ENCODE measurements at regions not wholly inside any gene's neighbourhood (a gene's known extent, or its start where the extent isn't known, plus 50 kb on each side); places are given as distances from the start of the nearest gene placed in this dataset.

GRCh38 chr5:67426961-67427849 lies 230.6 kb upstream of the CD180 start:
- no peak overlapping the region for H3K27ac ChIP-seq (ENCODE audit: insufficient read depth, low read depth, low read length)

GRCh38 chr5:67425514-67425913 lies 228.9 kb upstream of the CD180 start:
- POLR2A ChIA-PET: no interaction called here

More at GRCh38 chr5:67426961-67427849, 230.6 kb upstream of the CD180 start:
- DNase-seq (ENCODE audit: low read depth, low spot score) (no peak), FAIRE-seq (no peak)
- H3K9me1 ChIP-seq (replicated peaks; ENCODE audit: control insufficient read depth, extremely low read depth, insufficient read depth, low read length): no peaks in the 10 kb centered on the region
- no peaks in the 10 kb centered on the region for H3K79me2 ChIP-seq (ENCODE audit: control insufficient read depth, insufficient read depth, low read length)
- ChIA-PET CTCF (no interaction called here), POLR2A (no interaction called here)
- H3K36me3 ChIP-seq (ENCODE audit: control insufficient read depth in 2 of 2, extremely low read depth in 1 of 2, insufficient read depth in 2 of 2, low read length in 2 of 2): no peaks in the 10 kb centered on the region
- no peak overlapping the region for H2AFZ ChIP-seq (ENCODE audit: low read depth, low read length)
- TF ChIP-seq JUN (IDR thresholded peaks at IDR 0.05; ENCODE audit: borderline replicate concordance, insufficient read depth, insufficient read length, low read depth): no peak
- dilution Hi-C loops (cut with MboI; ENCODE audit: extremely low pct_ligation_motif_present, low sequenced_read_pairs) (no loop called here), intact Hi-C loops (cut with micrococcal nuclease) (no loop called here)
- no TSS peak for BruUV-seq (replicated peaks)
- H3K4me3 ChIP-seq (replicated peaks in 1 of 3; ENCODE audit: insufficient read depth in 1 of 3, low read depth in 1 of 3, low read length in 3 of 3): no peak overlapping the region
- no peaks in the 10 kb centered on the region for H4K20me1 ChIP-seq (replicated peaks; ENCODE audit: control insufficient read depth, extremely low read depth, insufficient read depth, low read length)
- H3K9ac ChIP-seq (replicated peaks; ENCODE audit: extremely low read depth, insufficient read depth, low read length): no peak overlapping the region
- no peaks in the 10 kb centered on the region for H3K4me1 ChIP-seq (ENCODE audit: control insufficient read depth, extremely low read depth, insufficient read depth, low read length)
- no peaks in the 10 kb centered on the region for H3K27me3 ChIP-seq (ENCODE audit: control insufficient read depth in 2 of 2, insufficient read depth in 2 of 2, low read length in 2 of 2)
- H3K9me3 ChIP-seq (replicated peaks; ENCODE audit: control insufficient read depth, insufficient read depth, low read length): no peaks in the 10 kb centered on the region
- H3K4me2 ChIP-seq (ENCODE audit: insufficient read depth, low read length): no peak overlapping the region

More at GRCh38 chr5:67425514-67425913, 228.9 kb upstream of the CD180 start:
- Histone ChIP-seq H3K79me2 (ENCODE audit: control insufficient read depth, insufficient read depth, low read length) (no peaks in the 10 kb centered on the region), H3K36me3 (ENCODE audit: control insufficient read depth in 2 of 2, extremely low read depth in 1 of 2, insufficient read depth in 2 of 2, low read length in 2 of 2) (no peaks in the 10 kb centered on the region), H3K4me2 (ENCODE audit: insufficient read depth, low read length) (no peak overlapping the region), H3K27me3 (ENCODE audit: control insufficient read depth in 2 of 2, insufficient read depth in 2 of 2, low read length in 2 of 2) (no peaks in the 10 kb centered on the region), H3K4me3 (replicated peaks in 1 of 3; ENCODE audit: insufficient read depth in 1 of 3, low read depth in 1 of 3, low read length in 3 of 3) (no peak overlapping the region), H2AFZ (ENCODE audit: low read depth, low read length) (no peak overlapping the region), H3K9me1 (replicated peaks; ENCODE audit: control insufficient read depth, extremely low read depth, insufficient read depth, low read length) (no peaks in the 10 kb centered on the region), H3K9ac (replicated peaks; ENCODE audit: extremely low read depth, insufficient read depth, low read length) (no peak overlapping the region), H3K9me3 (replicated peaks; ENCODE audit: control insufficient read depth, insufficient read depth, low read length) (no peaks in the 10 kb centered on the region), H3K4me1 (ENCODE audit: control insufficient read depth, extremely low read depth, insufficient read depth, low read length) (no peaks in the 10 kb centered on the region), H3K27ac (ENCODE audit: insufficient read depth, low read depth, low read length) (no peak overlapping the region), H4K20me1 (replicated peaks; ENCODE audit: control insufficient read depth, extremely low read depth, insufficient read depth, low read length) (no peaks in the 10 kb centered on the region)
- dilution Hi-C loops (cut with MboI; ENCODE audit: extremely low pct_ligation_motif_present, low sequenced_read_pairs) (no loop called here), intact Hi-C loops (cut with micrococcal nuclease) (no loop called here)
- CTCF ChIA-PET: interaction anchor here (0.6 kb wide), 1 partner anchor 11 kb away, joined by 3 read pairs; no protein-coding TSS in a partner anchor
- BruUV-seq (replicated peaks): no TSS peak
- TF ChIP-seq, protein P1, sequence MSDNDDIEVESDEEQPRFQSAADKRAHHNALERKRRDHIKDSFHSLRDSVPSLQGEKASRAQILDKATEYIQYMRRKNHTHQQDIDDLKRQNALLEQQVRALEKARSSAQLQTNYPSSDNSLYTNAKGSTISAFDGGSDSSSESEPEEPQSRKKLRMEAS (IDR thresholded peaks at IDR 0.05; ENCODE audit: insufficient read depth, insufficient read length): no peak
- no peak for TF ChIP-seq EZH2 (IDR thresholded peaks at IDR 0.05; ENCODE audit: borderline replicate concordance, low read depth, low read length, severe bottlenecking)
- no peak for TF ChIP-seq JUN (IDR thresholded peaks at IDR 0.05; ENCODE audit: borderline replicate concordance, insufficient read depth, insufficient read length, low read depth)
- TF ChIP-seq CTCF (IDR thresholded peaks at IDR 0.05; ENCODE audit: extremely low read depth in 1 of 2, insufficient read depth in 1 of 2, low read depth in 1 of 2, low read length in 2 of 2): no peak
- TF ChIP-seq GATA2 (IDR thresholded peaks at IDR 0.05; ENCODE audit: insufficient read depth, insufficient read length, low read depth, low read length): no peak
- TF ChIP-seq POLR2AphosphoS5 (IDR thresholded peaks at IDR 0.05; ENCODE audit: insufficient read depth, low read depth, low read length): no peak
- TF ChIP-seq FOS (IDR thresholded peaks at IDR 0.05; ENCODE audit: borderline replicate concordance, insufficient read depth, low read length): no peak
- DNase-seq (ENCODE audit: low read depth, low spot score) (no peak), FAIRE-seq (no peak)

All from endothelial cell of umbilical vein (primary cell).